Fibroblast of upper back skin (primary cell): ENCODE measurements at regions not wholly inside any gene's neighbourhood (a gene's known extent, or its start where the extent isn't known, plus 50 kb on each side); places are given as distances from the start of the nearest gene placed in this dataset.
A peak's percentile ranks its signal among the peaks of the same experiment; 100 is the strongest.

Experiments
- DNase-seq: peaks from one replicate; pipeline ENCODE4 v3.0.0-alpha.2; 2013

- no peak for DNase-seq
Measured at GRCh38 chr5:57693488-57694305, 211.1 kb upstream of the ACTBL2 start.

- peak; percentile 89 for DNase-seq
Measured at GRCh38 chr5:57692582-57693487, 210.2 kb upstream of the ACTBL2 start.

GRCh38 chr5:57690724-57691123, 208.1 kb upstream of the ACTBL2 start:
- no peak for DNase-seq

GRCh38 chr5:57687596-57687995, 205.0 kb upstream of the ACTBL2 start:
- peak; percentile 76 for DNase-seq

GRCh38 chr5:57685516-57686255, 203.1 kb upstream of the ACTBL2 start:
- no peak for DNase-seq

- DNase-seq = no peak
Measured at GRCh38 chr5:57684299-57684702, 201.7 kb upstream of the ACTBL2 start.

- no peak for DNase-seq
Measured at GRCh38 chr5:57683036-57683630, 200.5 kb upstream of the ACTBL2 start.

- DNase-seq = no peak
Measured at GRCh38 chr5:57681942-57682341, 199.3 kb upstream of the ACTBL2 start.

- no peak for DNase-seq
Measured at GRCh38 chr5:57680686-57681085, 198.1 kb upstream of the ACTBL2 start.

GRCh38 chr5:57677235-57677634, 194.6 kb upstream of the ACTBL2 start:
- DNase-seq = no peak

- peak; percentile 42 for DNase-seq
Measured at GRCh38 chr5:57676222-57677098, 193.8 kb upstream of the ACTBL2 start.

- peak; percentile 23 for DNase-seq
Measured at GRCh38 chr5:57675236-57675635, 192.6 kb upstream of the ACTBL2 start.

- no peak for DNase-seq
Measured at GRCh38 chr5:57671371-57671770, 188.8 kb upstream of the ACTBL2 start.

- DNase-seq = no peak
Measured at GRCh38 chr5:57666582-57666981, 184.0 kb upstream of the ACTBL2 start.

- no peak for DNase-seq
Measured at GRCh38 chr5:57665146-57665936, 182.7 kb upstream of the ACTBL2 start.

GRCh38 chr5:57664700-57665099, 182.1 kb upstream of the ACTBL2 start:
- DNase-seq = no peak

- no peak for DNase-seq
Measured at GRCh38 chr5:57663466-57663865, 180.9 kb upstream of the ACTBL2 start.

- peak; percentile 52 for DNase-seq
Measured at GRCh38 chr5:57662991-57663390, 180.4 kb upstream of the ACTBL2 start.

- no peak for DNase-seq
Measured at GRCh38 chr5:57659886-57660285, 177.3 kb upstream of the ACTBL2 start.

- DNase-seq = no peak
Measured at GRCh38 chr5:57658018-57658417, 175.4 kb upstream of the ACTBL2 start.

- no peak for DNase-seq
Measured at GRCh38 chr5:57655228-57655627, 172.6 kb upstream of the ACTBL2 start.
